NOMO-1 treated with DMSO at 0.1 percent for 48 hours (cell line): ENCODE measurements at regions not wholly inside any gene's neighbourhood (a gene's known extent, or its start where the extent isn't known, plus 50 kb on each side); places are given as distances from the start of the nearest gene placed in this dataset.

Experiments
- DNase-seq: peaks from one replicate; lab custom pipeline; 2025; ENCODE audit not compliant: unreplicated experiment; lab: John Stamatoyannopoulos, UW

DNA sequence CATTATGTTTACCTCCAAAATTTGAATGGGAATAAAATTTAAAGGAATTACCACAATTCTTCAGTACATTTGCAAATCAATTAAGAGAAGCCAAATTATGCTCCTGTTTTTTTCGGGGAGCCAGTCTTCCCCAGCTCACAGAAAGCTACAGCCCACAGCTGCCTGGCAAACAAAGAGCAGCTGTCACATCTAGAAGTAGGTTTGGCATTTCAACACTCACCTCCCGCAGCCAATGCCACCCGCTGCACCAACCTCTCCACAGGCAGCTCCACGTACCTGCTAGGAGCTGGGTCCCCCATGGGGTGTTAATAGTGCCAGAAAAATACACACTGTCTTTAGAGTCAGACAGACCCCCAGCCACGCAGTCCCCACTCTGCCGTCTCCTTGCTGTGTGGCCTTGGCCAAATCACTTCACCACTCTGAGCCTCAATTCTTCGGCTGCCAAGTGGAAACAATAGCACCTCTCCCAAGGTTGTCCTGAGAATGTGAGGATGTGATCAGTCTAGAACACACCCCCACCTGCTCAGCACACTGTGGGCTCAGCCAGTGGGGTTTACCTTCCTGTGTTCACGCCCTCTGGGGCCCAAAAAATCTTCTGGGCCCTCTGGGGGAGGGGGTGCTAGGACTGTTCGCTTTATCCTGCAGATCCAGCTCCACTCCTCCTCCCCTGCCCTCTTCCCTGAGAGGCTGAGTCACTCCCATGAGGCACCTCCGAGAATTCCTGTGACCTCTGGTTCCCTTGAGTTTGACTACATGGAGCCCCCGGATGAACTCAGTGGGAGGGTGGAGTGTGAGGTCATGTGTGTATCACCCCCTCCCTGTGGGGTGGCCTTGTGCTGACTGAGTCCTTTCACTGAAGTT lies 204.3 kb upstream of the GRIK3 start:
- no peak for DNase-seq

DNA sequence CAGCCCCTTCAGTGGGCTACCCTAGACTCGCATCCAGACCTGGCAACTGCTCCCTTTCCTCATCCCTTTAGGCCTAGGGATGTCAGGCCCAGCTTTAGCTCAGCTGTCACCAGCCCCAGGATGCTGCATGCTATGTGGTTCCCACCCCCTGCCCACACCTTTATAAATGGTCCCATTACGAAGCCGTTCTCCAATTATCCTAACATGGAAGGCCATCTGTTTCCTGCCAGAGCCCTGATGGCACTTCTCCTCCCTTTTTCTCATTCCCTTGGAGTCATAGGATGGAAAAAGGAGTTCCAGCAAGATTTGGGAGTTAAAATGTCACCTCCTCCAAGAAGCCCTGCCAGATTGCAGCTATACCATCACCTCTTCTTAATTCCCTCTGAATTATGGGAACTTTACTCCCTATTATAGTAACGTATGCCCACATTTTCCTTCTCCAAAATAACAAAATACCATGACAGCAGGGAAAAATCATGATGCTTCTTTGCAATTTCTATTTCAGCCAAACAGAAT lies 205.0 kb upstream of the GRIK3 start:
- DNase-seq = no peak

DNA sequence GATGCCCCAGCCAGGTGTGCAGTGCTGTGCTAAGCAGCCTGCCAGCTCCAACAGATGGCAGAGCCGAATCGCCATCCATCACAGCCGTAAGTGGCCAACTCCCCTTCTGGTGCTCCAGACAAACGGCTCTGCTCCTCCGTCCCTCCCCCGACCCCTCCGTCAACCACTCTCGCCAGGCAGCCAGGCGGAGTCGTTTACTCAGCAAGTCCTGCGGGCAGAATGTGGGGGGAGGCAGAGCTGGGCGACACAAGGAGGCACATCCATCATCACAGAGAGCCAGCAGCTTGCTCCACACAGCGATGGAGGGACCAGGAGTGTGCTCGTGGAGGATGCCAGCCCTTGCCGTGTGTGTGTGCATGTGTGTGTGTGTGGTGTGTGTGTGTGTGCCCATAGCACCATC lies 206.6 kb upstream of the GRIK3 start:
- DNase-seq = no peak

DNA sequence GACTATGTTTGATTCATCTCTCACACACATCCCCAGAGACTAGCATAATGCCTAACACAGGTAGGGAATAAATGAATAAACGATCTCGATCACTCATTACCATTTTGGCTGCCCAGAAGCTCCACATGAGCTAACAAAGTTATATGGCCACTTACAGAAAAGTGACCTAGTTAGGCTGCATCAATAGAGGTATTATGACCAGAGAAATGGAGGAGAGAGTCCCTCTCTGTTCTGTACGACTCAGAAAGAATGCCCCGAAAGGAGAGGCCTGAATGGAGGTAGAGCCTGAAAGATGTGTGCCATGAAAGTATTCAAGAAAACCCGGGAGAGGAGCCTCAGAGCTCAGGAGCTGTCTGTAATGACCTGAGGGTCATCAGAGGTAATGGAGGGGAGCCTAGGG lies 208.2 kb upstream of the GRIK3 start:
- DNase-seq = no peak

DNA sequence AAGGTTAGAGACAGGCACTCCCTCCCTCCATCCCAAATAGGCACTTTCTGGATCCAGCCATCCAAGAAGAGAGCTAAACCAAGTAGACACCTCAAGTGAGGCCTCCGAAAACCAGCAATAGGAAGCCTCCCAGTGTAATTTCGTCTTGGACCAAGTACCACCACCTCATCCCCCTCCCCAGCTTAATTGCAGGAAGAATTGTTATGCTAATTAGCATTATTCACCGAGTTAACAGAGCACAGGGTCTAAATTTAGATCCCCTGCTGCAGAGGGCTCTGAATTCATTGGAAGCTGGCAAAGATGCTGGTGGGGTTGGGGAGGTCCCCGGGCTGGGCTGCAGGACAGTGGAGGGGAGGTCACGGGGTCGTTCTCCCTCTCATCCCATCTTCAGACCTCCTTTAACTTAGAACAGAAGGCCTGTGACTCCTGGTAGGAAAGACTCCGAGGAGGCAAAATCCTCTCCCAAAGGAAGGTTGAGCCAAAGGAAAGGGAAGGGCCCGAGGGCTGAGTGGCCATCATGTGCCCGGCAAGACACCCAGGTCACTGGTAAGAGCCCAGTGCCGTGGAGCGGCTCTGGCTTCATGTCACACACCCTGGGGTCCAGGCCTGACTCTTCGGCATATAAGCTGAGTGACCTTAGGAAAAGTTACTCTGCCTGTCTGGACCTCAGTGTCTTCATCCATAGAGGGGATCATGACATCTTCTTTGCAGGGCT lies 209.2 kb upstream of the GRIK3 start:
- DNase-seq = no peak

DNA sequence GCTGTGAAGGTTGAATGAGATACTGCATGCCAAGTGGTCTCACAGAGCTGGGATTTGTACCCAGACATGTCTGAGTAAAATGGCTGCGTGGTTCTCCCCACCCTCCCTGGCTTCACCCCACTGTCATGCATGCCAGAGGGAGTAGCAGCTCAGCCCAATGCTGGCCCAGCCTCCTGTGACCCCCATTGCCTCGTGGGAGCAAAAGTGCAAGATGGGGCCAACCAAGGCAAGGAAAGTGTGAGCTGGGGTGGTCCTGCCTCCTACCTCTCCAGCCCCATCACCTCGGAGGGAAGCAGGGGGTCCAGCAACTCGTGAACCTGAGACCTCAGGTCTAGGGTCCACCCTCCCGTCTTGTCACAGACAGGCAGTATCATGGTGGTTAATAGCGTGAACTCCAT lies 209.8 kb upstream of the GRIK3 start:
- no peak for DNase-seq

DNA sequence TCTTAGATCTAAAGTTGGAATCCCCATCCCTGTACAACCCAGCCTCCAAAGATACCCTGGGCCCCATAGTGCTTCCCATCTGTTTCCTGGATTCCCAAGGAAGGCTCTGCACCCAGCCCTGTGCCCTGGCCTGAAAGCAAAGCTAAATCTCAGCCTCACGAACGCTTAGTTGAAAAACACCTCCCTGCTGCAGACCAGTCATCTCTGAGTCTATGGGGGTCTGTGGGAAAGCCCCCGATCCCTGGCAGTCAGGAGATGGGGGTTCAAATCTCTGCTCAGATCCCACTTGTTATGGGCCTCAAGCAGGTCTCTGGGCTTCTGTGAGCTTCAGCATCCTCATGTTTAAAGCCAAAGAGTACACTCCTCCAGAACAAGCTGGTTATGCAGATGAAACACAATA lies 210.5 kb upstream of the GRIK3 start:
- DNase-seq = no peak

DNA sequence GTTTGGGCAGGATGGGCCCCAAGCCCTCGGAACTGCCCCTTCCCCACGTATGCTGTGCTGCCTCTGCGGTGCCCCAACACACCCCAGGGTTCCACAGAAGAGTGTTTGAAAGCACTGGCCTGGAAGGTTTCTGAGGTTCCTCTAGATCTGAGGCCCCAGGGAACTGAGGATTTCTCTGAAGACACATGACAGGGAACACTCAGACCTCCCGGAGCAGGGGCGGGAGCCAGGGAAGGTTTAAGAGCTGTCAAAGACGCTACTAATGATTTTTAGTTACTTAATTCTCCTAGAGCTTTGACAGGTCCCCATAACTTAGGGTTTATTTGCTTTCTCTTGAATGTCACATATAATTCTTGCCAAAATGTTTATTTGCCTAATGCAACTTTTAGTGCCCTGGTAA lies 212.3 kb upstream of the GRIK3 start:
- DNase-seq = no peak

DNA sequence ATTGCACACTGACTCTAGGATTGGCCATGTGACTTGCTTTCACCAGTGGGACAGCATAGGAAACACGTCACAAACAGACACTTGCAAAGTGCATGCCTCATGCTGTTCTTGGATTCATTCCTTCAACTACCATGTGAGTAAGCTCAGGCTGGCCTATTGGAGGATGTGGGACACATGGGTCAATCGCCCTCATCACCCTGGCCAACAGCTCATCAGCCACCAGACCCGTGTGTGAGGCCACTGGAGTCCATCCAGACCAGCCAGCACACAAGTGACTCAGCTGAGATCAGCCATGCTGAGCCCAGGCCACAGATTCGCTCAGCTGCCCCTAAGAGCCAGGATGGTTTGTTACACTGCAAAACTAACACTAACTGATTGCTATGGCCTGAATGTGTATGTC lies 216.1 kb upstream of the GRIK3 start:
- no peak for DNase-seq

DNA sequence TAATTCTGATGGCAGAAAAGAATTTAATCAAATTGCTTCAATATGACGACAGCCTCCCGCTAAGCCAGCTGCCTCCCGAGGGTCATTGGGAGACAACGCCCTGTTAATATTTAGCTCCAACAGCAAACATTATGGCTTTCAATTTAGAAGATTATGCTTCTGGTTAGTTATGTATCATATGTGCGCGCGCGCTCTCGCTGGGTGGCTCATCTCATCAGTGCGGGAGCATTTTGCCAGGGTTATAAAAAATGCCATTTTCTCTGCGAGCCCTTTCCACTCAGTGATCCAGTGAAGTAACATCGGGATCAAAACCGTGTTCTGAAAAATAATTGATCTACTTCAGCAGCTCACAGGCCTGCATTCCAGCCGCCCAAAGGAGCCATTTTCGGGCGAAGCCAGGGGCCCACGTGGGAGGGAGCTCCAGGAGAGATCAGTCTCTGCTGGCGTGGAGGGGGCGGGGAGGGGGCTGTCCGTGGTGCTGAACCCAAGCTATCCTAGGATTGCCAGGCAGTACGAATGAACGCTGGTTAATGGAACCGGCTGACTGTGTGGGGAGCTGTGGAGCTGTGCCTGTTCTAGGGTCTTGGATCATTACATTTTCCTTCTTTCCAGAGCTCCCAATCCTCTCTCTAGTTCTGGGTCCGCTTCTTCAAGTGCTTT lies 219.1 kb upstream of the ZC3H12A start:
- no peak for DNase-seq

DNA sequence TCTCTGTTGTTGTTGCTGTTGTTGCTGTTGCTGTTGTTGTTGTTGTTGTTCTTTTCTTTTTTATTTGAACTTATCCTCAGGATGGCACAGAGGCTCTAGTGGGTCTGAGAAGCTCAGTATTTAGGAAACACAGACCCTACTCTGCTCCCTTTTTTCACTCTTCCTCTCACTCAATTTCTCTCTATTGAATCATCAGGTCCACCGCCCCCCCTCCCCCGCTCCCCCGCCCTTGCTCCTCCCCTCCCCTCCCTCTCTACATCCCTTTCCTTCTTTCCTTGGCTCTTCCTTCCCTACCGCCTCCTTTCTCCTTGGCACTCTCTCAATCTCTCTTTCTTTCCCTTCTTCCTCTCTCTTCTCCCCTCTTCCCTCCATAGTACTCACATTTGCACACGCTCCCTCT lies 218.5 kb upstream of the ZC3H12A start:
- no peak for DNase-seq

DNA sequence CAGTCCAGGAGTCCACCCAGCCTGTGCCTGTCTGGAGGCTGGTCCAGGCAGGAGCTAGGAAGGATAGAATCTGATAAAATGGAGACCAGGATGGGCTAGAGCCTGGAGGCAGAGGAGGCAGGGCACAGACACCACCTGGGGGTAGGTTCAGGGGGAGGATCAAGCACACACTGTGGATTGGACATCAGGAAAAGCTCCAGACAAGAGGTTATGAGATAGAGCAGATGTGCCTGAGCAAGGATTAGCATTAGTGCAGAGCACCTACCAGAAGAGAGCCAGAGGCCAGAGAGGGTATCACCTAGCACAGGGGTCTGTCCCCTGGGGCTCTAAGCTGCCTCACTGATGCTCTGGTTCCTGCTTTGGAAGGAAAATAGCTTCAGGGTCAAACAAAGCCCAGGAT lies 216.7 kb upstream of the ZC3H12A start:
- no peak for DNase-seq

DNA sequence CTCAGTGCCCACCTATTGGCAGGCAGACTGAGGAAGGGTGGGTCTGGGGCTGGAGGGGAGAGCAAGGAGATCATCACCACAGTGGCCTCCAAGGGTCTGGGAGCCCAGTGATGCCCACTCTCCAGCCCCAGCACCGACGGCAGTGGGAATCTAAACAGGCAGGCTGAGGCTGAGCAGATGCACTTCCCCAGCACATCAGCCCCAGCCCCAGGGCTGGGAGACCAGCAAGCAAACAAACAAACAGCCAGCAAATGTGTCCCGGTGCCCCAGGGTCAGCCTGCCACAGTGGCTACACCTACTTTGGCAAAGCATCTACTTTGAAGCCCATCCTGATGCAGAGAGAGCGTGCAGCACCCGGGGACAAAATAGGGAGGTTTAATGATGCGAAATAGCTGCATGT lies 216.3 kb upstream of the ZC3H12A start:
- DNase-seq = no peak

DNA sequence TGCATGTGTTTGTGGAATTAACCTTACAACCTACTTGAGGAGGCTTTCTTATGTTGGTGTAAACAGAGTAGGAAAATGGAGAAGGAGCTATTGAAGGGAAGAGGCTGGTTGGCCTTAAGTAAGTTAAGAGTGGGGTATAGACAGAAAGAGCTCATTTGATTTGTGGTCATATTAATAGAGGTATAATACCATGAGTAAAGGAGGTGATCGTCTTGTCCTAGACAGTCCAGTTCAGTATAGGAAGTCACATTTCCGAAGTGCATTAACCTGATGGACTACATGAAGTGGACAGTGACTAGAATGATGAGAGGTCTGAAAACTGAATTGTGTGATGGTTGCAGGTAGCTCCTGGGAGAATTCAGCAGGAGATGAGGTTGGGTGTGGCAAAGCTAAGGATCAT lies 215.4 kb upstream of the ZC3H12A start:
- DNase-seq = no peak

DNA sequence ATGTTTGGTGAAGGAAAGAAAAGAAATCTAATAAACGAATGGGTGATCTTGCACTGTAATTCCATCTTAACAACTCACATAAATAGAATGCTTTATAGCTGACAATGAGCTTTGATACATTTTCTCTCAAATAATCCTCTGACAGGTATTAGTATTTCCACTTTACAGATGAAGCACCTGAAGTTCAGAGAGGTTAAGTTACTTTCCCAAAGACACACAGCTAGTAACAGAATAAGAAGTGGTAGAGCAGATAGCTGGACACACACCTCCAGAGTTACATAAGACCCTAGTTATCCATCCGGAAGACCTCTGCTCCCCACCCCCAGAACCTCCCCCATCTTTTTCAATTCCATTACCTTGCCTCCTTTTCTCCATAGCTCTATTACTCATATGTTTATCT lies 213.3 kb upstream of the ZC3H12A start:
- DNase-seq = no peak

DNA sequence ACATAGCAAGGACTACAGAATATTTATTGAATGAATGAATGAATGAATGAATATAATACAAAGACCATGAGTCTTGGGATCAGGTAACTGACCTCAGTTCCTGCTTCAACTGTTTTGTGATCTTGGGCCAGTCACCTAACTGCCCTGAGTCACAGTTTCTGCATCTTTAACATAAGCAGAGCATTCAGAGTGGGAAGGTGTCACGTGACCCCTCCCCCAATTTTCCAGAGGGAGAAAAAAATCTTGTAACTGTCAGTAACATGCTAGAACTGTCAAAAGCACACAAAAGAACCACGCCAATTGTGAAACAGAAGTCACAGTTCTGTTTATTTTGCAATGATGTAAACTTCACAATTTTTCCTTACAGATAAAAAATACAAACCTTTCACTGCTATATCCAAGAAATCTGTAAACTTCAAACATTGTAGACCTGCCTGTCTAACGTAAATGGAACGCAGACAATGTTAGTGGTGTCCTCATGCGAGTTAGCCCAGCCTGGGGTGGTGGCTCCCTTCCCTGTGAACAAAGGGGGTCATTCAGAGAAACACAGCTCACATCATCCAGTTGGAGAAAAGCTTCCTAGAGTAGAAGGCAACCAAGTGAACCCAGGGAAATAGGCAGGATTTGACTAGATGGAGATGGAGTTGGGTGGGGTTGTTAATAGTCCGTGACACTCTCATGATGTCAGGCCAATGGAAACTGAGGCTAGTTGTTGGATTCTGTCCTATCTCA lies 211.8 kb upstream of the ZC3H12A start:
- no peak for DNase-seq

DNA sequence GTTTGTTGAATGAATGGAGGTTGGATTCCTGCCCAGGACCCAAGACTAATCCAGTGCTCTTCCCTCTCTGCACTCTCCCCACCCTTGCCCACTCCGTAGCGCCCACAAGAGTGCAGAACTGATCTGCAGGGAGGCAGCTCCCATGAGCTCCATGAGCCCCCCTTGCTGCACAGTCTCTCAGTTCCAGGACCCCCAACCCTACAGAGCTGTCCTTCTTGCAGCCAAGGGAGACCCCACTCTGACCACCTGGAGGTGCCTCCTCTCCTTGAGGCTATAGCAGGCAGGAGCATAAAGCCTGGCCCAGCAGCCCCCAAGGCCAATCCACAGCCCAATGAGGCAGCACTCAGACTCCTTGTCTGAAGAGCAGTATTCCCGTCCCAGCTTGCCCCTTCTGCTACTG lies 209.2 kb upstream of the ZC3H12A start:
- no peak for DNase-seq

DNA sequence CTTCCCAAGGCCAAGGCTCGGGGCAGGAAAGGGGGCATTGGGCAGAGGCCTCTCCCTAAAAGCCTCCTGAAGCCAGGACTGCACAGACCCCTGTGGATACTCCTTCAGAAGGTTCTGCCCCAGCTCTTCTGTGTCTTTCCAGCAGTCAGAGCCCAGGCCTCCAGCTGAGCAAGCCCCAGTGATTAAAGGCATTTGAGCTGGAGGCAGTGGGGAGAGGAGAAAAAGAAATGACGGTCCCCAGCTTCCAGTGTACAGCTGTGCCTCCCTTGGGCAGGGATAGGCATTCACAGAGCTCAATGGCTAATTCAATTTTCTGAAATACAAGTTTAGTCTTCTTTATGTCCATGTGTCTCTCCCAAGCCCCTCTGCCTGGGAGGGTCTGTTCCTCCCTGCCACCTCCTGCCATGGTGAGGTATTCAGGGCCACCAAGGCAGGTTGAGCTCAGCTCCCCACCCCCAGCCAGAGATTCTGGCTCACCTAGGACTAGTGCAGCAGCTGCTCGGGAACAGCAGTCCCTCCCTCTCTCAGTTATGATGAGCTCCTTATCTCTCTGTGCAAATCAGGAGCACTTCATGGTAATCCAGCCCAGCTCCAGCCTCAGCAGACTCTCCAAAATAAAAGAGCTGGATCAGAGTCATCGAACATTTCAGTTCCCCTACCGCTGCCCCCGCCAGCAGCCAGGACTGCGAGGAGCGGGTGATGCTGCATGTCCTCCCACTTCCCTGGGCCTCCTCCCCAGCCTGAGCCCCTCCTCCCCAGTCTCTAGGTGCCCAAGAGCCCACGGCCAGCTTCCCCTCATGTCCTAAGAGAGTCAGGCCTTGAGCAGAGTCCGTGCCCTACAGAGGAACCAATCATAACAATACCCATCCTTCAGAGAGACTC lies 208.4 kb upstream of the ZC3H12A start:
- no peak for DNase-seq

DNA sequence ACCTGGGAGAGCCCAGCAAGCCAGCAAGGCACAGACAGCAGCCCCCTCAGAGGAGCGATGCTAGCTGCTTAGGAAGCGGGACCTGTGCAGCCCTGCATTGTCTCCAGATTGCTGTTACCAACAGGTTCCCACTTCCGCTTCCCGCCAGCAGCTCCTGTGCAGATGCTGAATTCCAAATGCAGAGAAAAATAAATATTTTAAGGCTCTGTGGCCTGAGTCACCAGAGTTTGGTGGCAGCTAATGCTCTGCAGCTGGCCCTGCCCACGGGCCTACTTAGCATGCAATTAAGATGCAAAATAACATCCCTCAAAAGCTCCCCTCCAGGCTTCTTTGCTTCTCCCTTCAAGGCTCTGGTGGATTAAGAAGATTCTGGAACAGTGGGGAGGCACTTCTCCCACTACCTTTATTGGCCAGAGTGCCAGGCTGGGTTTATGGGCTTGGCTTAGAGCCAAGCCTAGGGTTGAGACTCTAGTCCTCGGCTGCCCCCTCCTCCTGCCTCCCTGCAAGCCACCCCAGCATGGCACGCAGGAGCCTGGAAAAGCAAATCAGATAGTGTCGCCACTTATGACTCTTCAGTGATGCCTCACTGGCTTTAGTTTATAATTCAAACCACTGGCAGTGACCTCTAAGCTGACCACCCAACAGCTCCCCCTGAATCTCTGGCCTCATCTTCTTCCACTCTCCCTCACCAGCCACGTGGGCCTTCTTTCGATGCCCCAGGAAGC lies 207.1 kb upstream of the ZC3H12A start:
- no peak for DNase-seq

DNA sequence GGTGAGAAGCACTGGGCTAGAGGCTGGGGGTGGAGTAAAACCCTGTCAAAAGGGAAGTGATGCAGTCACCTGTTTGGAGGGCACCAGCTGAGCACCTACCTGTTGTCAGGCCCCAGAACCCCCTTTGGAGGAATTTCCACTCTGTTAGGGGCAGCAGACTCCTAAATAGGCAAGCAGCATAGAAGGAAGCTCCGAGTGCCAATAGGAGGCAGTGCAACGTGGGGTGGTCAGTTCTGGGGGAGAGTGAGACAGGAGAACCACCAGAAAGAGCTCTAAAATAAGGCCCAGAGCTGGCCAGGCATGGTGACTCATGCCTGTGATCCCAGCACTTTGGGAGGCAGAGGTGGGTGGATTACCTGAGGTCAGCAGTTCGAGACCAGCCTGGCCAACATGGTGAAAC lies 203.7 kb upstream of the ZC3H12A start:
- no peak for DNase-seq
